Heart right ventricle (tissue), 16 donors: ENCODE measurements at regions not wholly inside any gene's neighbourhood (a gene's known extent, or its start where the extent isn't known, plus 50 kb on each side); places are given as distances from the start of the nearest gene placed in this dataset.
"Not testable (repeated sequence)": the region's sequence is repeated elsewhere in the genome, so short reads cannot be mapped to it uniquely, and the experiment has no call there.

Source experiments
- ATAC-seq, 8 donors: fragments of 200-7000 bp; cut with Tn5 transposase; one replicate each; pipeline ENCODE4 v1.9.1; 2020; ENCODE audit warnings: mild to moderate bottlenecking in 8 of 8, moderate library complexity in 8 of 8, moderate number of reproducible peaks in 1 of 8
- DNase-seq, 2 donors: peaks; one replicate each; pipeline ENCODE4 v3.0.0-alpha.2; 2020
- H3K27ac ChIP-seq, 10 donors: fragments of 200-600 bp; sonication (generic) in 2 of 10; one replicate each; pipeline versions ENCODE4 v1.5.0 to v1.8.0; 2020 to 2022; ENCODE audit warnings: mild to moderate bottlenecking in 3 of 10
- H3K27me3 ChIP-seq, 7 donors: fragments of 200-600 bp; one replicate each; pipeline ENCODE4 v1.8.0; 2021 to 2022; ENCODE audit warnings: mild to moderate bottlenecking in 2 of 7
- H3K36me3 ChIP-seq, 9 donors: fragments of 200-600 bp; sonication (generic) in 1 of 9; one replicate each; pipeline versions ENCODE4 v1.5.0 to v1.8.0; 2020 to 2022; ENCODE audit warnings: mild to moderate bottlenecking in 2 of 9
- H3K4me1 ChIP-seq, 9 donors: fragments of 200-600 bp; sonication (generic) in 1 of 9; one replicate each; pipeline versions ENCODE4 v1.5.0 to v1.8.0; 2020 to 2022; ENCODE audit warnings: mild to moderate bottlenecking in 4 of 9
- H3K4me3 ChIP-seq, 10 donors: fragments of 200-600 bp; sonication (generic) in 2 of 10; one replicate each; pipeline versions ENCODE4 v1.5.0 to v1.8.0; 2020 to 2022; ENCODE audit warnings: mild to moderate bottlenecking in 7 of 10, moderate library complexity in 2 of 10
- H3K9me3 ChIP-seq, 11 donors: fragments of 200-600 bp in 10 of 11; sonication (generic) in 2 of 11; one replicate each; pipeline versions ENCODE4 v1.5.0 to v1.8.0; 2013 to 2022; ENCODE audit warnings: mild to moderate bottlenecking in 2 of 11, control low read depth in 1 of 11, moderate library complexity in 1 of 11
- WGBS, 2 donors: extraction: QIAGEN DNeasy Blood & Tissue Kit; methylation state at CpG; one replicate each; pipeline ENCODE4 v1.1.7; 2013; ENCODE audit warnings: inconsistent platforms in 1 of 2; 5-methylcytosine and 5-hydroxymethylcytosine counted together
- intact Hi-C, 10 donors: fragments of 100-400 bp; cut with DNase I; formaldehyde crosslinking; loops; one replicate each; pipeline versions ENCODE4 v1.11.1 to v1.14.2; 2022
- TF ChIP-seq, protein P1 (sequence below), 9 donors: fragments of 200-600 bp; sonication (generic) in 2 of 9; IDR thresholded peaks; one replicate each; pipeline versions ENCODE4 v1.5.0 to v1.8.0; 2021 to 2022; ENCODE audit warnings: antibody characterized with exemption in 9 of 9, mild to moderate bottlenecking in 5 of 9, moderate library complexity in 1 of 9
- donor health status: Arrhythmogenic right ventricular cardiomyopathy.
- donor health status: ischemic (EF 13 %, LVEDD 7.1; RV severe dilation, severe dysfunction).
- donor health status: healthy with polysubstance abuse.
- donor health status: DM: no; HTN: yes; CAD: no.
- donor health status: DM: no; HTN: no; CAD: no.
- donor health status: ischemic (EF 25% LVEDD 6.9; RV normal size, moderate dysfunction).
- donor health status: ischemic (EF 25% LVEDD 5.7; RV mildly dilated, moderate dysfunction).
- donor health status: healthy.
- donor health status: DM: yes; HTN: yes; CAD: no.
- donor health status: Ischemic cardiomyopathy.
- donor health status: ischemic (EF 35%, LVEDD 5.7; RV mildly dilated, moderate dysfunction).
- donor health status: nonischemic (EF 11% LVEDD 7.7; RV severe dilation, severe dysfunction).
- donor health status: DM: yes; HTN: yes; CAD: no.
- donor health status: PGD.
- donor health status: ischemic (EF 29% LVEDD 5.4; RV normal size, mild dysfunction).
- donor health status: nonischemic (EF 23%, LVEDD 6.1; RV moderate dilation, normal function).

DNA sequence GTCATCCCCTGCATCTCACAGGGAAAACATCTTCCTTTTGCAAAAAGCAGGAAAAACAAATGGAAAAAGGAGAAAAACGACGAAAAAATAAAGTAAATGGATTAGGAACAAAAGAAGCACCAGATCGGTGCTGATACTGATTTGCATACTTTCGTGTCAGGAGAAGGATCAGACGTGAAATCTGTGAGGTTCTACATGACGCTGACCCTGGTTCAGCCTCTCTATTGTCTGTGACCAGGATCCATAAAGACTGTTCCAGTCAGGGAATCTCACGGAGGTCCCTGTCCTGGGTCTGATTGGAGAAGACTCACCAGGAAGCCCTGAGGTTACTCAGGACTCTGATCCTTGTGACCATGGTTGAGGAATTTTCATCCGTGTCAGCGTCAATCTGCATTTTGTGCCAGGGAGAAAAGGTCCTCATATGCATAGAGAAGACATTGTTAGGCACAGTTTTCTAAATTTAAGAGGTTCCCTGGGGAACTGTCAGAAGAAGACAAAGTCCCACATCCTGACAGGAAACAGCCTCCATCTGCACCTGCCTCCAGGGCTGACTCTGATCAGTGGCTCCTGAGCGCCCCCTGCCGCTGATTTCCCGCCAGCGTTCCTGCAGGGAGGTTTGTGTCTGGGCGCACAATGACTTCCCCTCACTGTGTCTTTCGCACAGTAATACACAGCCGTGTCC, 808.2 kb downstream of the TMEM121 start:
- ATAC-seq: peak in 1 of 8 donors; percentile 17
- WGBS, 2 donors: 41 to 50% methylated on average over 11 to 16 of the region's 16 CpGs
- H3K27ac ChIP-seq, H3K9me3 ChIP-seq, H3K36me3 ChIP-seq, intact Hi-C loops, H3K4me3 ChIP-seq, DNase-seq, H3K4me1 ChIP-seq: not testable (repeated sequence)
- TF ChIP-seq, protein P1, sequence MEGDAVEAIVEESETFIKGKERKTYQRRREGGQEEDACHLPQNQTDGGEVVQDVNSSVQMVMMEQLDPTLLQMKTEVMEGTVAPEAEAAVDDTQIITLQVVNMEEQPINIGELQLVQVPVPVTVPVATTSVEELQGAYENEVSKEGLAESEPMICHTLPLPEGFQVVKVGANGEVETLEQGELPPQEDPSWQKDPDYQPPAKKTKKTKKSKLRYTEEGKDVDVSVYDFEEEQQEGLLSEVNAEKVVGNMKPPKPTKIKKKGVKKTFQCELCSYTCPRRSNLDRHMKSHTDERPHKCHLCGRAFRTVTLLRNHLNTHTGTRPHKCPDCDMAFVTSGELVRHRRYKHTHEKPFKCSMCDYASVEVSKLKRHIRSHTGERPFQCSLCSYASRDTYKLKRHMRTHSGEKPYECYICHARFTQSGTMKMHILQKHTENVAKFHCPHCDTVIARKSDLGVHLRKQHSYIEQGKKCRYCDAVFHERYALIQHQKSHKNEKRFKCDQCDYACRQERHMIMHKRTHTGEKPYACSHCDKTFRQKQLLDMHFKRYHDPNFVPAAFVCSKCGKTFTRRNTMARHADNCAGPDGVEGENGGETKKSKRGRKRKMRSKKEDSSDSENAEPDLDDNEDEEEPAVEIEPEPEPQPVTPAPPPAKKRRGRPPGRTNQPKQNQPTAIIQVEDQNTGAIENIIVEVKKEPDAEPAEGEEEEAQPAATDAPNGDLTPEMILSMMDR (IDR thresholded peaks at IDR 0.05): peak in 1 of 9 donors; percentile 55
- peaks cover 0 to 40% (median 7%) of the 10 kb centered on the region in 7 donors for H3K27me3 ChIP-seq

DNA sequence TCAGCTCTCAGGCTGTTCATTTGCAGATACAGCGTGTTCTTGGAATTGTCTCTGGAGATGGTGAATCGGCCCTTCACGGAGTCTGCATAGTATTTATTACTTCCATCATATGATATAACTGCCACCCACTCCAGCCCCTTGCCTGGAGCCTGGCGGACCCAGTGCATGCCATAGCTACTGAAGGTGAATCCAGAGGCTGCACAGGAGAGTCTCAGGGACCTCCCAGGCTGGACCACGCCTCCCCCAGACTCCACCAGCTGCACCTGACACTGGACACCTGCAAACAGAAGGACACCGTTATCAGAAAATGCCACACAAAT, 808.7 kb downstream of the TMEM121 start:
- H3K4me3 ChIP-seq, intact Hi-C loops, H3K4me1 ChIP-seq, ATAC-seq, DNase-seq, H3K27ac ChIP-seq, H3K9me3 ChIP-seq, H3K36me3 ChIP-seq: not testable (repeated sequence)
- 30 to 36% methylated on average over 5 of the region's 6 CpGs for WGBS, 2 donors
- H3K27me3 ChIP-seq: peaks cover 1 to 39% (median 7%) of the 10 kb centered on the region in 7 donors

DNA sequence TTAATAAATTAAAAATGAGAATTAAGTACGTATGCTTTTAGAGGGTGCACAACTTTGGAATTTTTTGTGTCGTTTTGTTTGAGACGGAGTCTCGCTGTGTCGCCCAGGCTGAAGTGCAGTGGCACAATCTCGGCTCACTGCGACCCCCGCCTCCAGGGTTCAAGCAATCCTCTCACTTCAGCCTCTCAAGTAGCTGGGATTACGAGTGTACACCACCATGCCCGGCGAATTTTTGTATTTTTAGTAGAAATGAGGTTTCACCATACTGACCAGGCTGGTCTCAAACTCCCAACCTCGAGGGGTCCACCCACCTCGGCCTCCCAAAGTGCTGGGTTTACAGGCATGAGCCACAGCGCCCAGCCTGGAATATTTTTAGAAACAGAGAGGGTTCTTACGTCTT, 812.4 kb downstream of the TMEM121 start:
- H3K4me1 ChIP-seq, H3K9me3 ChIP-seq, H3K4me3 ChIP-seq, intact Hi-C loops, H3K27ac ChIP-seq, H3K36me3 ChIP-seq, DNase-seq, ATAC-seq: not testable (repeated sequence)
- 36 to 54% methylated on average over 10 to 15 of the region's 15 CpGs for WGBS, 2 donors
- peaks cover 0 to 32% (median 13%) of the 10 kb centered on the region in 7 donors for H3K27me3 ChIP-seq

DNA sequence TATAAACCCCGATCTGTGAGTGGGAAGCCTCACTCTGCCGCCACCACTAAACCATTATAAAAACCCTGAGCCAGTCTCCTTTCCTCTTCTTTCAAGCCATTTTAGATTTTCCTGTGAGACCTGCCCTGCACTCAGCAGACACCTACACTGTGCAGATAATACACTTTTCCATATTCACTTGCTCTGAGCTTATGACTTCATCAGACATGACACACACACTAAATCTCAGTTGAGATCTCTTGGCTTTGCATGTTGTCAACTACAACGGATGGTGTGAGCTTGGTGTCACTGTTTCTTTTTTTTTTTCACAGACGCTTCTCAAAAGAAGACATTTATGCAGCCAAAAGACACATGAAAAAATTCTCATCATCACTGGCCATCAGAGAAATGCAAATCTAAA, 814.3 kb downstream of the TMEM121 start:
- intact Hi-C loops: not testable (repeated sequence)

DNA sequence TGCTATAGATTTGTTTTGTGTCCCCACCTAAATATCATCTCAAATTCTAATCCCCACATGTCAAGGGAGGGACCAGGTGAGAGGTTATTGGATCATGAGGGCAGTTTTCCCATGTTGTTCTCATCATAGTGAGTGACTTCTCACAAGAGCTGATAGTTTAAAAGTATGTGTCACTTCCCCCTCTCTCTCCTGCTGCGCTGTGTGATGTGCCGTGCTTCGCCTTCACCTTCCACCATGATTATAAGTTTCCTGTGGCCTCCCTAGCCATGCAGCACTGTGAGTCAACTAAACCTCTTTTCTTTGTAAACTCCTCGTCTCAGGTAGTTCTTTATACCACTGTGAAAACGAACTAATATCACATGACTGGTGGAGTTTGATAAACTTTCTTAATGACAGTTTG, 814.8 kb downstream of the TMEM121 start:
- WGBS, 2 donors: 54 to 61% methylated on average over 3 to 5 of the region's 5 CpGs
- DNase-seq, H3K4me3 ChIP-seq, ATAC-seq, H3K9me3 ChIP-seq, H3K27ac ChIP-seq, H3K4me1 ChIP-seq, intact Hi-C loops, H3K36me3 ChIP-seq: not testable (repeated sequence)
- peaks cover 0 to 32% (median 15%) of the 10 kb centered on the region in 7 donors for H3K27me3 ChIP-seq

More for the DNA sequence above, 814.3 kb downstream of the TMEM121 start:
- not testable (repeated sequence) for H3K27ac ChIP-seq, H3K4me3 ChIP-seq, DNase-seq, H3K9me3 ChIP-seq, H3K4me1 ChIP-seq, ATAC-seq, H3K36me3 ChIP-seq
- WGBS, 2 donors: 50 to 68% methylated on average over 2 of the region's 4 CpGs
- H3K27me3 ChIP-seq: peaks cover 0 to 30% (median 15%) of the 10 kb centered on the region in 7 donors

DNA sequence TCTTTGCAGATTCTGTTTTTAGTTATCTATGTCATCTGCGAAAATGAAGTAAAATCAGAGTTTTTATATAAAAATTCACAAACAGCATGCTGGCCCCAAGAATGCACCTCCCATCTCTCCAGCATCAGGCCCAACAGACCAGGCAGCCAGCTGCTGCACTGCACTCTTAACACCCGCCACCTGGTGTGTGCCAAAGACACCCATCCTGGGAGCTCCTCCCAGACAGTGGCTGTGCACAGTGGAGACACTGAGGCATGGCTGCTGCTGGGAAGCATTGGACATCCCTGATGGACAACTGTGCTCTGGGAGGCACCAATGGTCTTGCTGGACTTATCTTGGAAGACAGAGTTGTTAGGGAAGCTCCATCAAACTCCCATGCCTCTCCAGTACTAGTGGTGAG, 817.2 kb downstream of the TMEM121 start:
- ATAC-seq: no peak
- Histone ChIP-seq H3K27ac (no peak overlapping the region), H3K9me3 (no peaks in the 10 kb centered on the region), H3K27me3 (peaks cover 4 to 54% (median 31%) of the 10 kb centered on the region in 7 donors), H3K4me1 (no peaks in the 10 kb centered on the region), H3K4me3 (no peak overlapping the region), H3K36me3 (no peaks in the 10 kb centered on the region)
- WGBS, 2 donors: 41 to 43% methylated on average over 2 of the region's 2 CpGs
- intact Hi-C loops: no loop called here
- TF ChIP-seq, protein P1 (IDR thresholded peaks at IDR 0.05): no peak
- no peak for DNase-seq

DNA sequence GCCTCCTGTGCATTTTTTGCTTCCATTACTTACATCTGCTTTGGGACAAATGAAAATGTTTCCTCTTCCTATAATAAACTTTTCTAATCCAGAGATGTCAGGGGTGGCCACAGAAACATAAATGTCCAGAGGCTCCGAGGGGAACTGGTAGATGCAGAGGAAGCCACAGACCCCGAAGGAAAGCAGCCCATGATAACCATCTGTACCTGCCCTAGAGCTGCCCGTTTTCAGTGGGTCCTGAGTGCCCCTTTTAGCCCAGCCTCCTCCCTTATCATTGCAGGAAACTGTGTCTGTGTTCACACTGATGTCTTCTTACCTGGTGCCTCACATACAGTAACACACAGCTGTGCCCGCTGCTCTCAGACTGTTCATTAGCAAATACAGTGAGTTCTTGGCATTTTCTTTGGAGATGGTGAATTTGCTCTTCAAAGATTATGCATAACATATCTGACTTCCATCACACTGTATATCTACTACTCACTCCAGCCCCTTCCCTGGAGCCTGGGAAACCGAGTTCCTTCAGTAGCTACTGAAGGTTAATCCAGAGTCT, 817.8 kb downstream of the TMEM121 start:
- H3K36me3 ChIP-seq, H3K4me1 ChIP-seq, H3K9me3 ChIP-seq, DNase-seq, ATAC-seq, intact Hi-C loops, H3K4me3 ChIP-seq, H3K27ac ChIP-seq: not testable (repeated sequence)
- H3K27me3 ChIP-seq: peaks cover 4 to 54% (median 27%) of the 10 kb centered on the region in 7 donors
- 25 to 34% methylated on average over 4 to 5 of the region's 5 CpGs for WGBS, 2 donors

DNA sequence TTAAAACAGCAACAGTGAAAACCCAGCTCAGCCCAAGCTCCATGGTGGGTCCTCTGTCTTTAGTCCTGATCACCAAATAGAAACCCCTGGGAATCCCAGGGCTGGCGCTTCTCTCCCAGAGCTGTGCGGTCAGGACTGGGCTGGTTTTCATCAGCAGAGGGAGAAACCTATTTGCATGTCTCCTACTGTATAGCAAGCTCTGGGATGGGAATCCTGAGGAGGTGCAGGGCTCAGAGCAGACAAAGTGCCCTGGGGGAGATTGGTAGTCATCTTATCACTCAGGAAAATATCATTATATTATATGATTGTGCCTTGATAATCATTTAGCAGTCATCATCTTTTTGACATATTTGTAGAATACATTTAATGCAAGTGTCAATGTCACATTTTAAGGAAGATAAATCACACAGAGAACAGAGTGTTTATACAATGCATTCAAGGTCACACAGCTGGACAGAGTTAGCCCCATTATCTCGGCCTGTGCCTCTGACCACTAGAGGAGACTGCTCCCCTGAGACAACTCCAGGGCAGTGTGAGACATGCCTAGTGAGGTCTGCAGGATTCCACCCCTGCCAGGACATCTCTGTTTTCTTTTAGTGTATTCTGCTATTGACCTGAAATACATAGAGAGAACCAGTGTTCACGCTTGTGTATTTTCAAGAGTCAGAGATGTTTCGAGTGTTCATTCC, 818.6 kb downstream of the TMEM121 start:
- DNase-seq, H3K4me3 ChIP-seq, intact Hi-C loops, ATAC-seq, H3K4me1 ChIP-seq, H3K36me3 ChIP-seq, H3K9me3 ChIP-seq, H3K27ac ChIP-seq: not testable (repeated sequence)
- peaks cover 4 to 55% (median 27%) of the 10 kb centered on the region in 7 donors for H3K27me3 ChIP-seq
- 61 to 68% methylated on average over 3 to 5 of the region's 5 CpGs for WGBS, 2 donors
